ENCODE measurements at regions not wholly inside any gene's neighbourhood (a gene's known extent, or its start where the extent isn't known, plus 50 kb on each side); places are given as distances from the start of the nearest gene placed in this dataset.

GRCh38 chr6:4470698-4471210, 305.4 kb upstream of the CDYL start:
- Histone ChIP-seq H3K4me3 (no peak overlapping the region), H3K4me1 (no peaks in the 10 kb centered on the region), H3K27me3 (replicated peaks in 1 of 7) (no peaks in the 10 kb centered on the region), H3K27ac (no peak overlapping the region), H3K36me3 (no peaks in the 10 kb centered on the region), H3K9me3 (peaks cover 0 to 32% (median 27%) of the 10 kb centered on the region in 8 donors)
- TF ChIP-seq POLR2AphosphoS5 (IDR thresholded peaks at IDR 0.05) (no peak), POLR2A (IDR thresholded peaks at IDR 0.05) (no peak), CTCF (IDR thresholded peaks at IDR 0.05 in 8 of 11, conservative IDR thresholded peaks at IDR 0.05 in 3 of 11) (no peak)
- DNase-seq: no peak
- WGBS, 5 donors: 70 to 92% (median 89%) methylated on average over 7 of the region's 7 CpGs
- intact Hi-C loops (cut with DNase I; ENCODE audit: low total_unique reads): no loop called here

GRCh38 chr6:4466769-4467480, 309.3 kb upstream of the CDYL start:
- Histone ChIP-seq H3K27me3 (replicated peaks in 1 of 7) (no peaks in the 10 kb centered on the region), H3K9me3 (peaks cover 0 to 22% (median 21%) of the 10 kb centered on the region in 8 donors), H3K27ac (no peak overlapping the region), H3K4me3 (no peak overlapping the region), H3K36me3 (no peaks in the 10 kb centered on the region), H3K4me1 (no peaks in the 10 kb centered on the region)
- 77 to 83% (median 81%) methylated on average over 9 of the region's 9 CpGs for WGBS, 5 donors
- no peak for DNase-seq
- no peak for TF ChIP-seq POLR2AphosphoS5 (IDR thresholded peaks at IDR 0.05)
- TF ChIP-seq POLR2A (IDR thresholded peaks at IDR 0.05): no peak
- no peak for TF ChIP-seq CTCF (IDR thresholded peaks at IDR 0.05 in 8 of 11, conservative IDR thresholded peaks at IDR 0.05 in 3 of 11)
- intact Hi-C loops (cut with DNase I; ENCODE audit: low total_unique reads): no loop called here

- WGBS, 5 donors: 29 to 35% (median 33%) methylated on average over 7 of the region's 7 CpGs
- peaks cover 0 to 1% (median 0%) of the 10 kb centered on the region in 6 donors for H3K4me1 ChIP-seq
- no peak overlapping the region for H3K27ac ChIP-seq
- H3K9me3 ChIP-seq: peaks cover 0 to 15% (median 14%) of the 10 kb centered on the region in 8 donors
- H3K4me3 ChIP-seq: no peak overlapping the region
- H3K36me3 ChIP-seq: no peaks in the 10 kb centered on the region
- intact Hi-C loops (cut with DNase I; ENCODE audit: low total_unique reads): no loop called here
- DNase-seq: no peak
- TF ChIP-seq POLR2AphosphoS5 (IDR thresholded peaks at IDR 0.05) (no peak), CTCF (IDR thresholded peaks at IDR 0.05 in 8 of 11, conservative IDR thresholded peaks at IDR 0.05 in 3 of 11) (no peak), POLR2A (IDR thresholded peaks at IDR 0.05) (no peak)
- H3K27me3 ChIP-seq (replicated peaks in 1 of 7): no peaks in the 10 kb centered on the region
These were observed 309.9 kb upstream of the CDYL start for GRCh38 chr6:4466261-4466660.

- Histone ChIP-seq H3K27me3 (replicated peaks in 1 of 7) (no peaks in the 10 kb centered on the region), H3K36me3 (no peaks in the 10 kb centered on the region), H3K4me3 (no peak overlapping the region), H3K27ac (no peak overlapping the region), H3K9me3 (no peaks in the 10 kb centered on the region), H3K4me1 (peaks cover 0 to 14% (median 0%) of the 10 kb centered on the region in 6 donors)
- WGBS, 5 donors: 86 to 97% (median 96%) methylated on average over 2 of the region's 2 CpGs
- intact Hi-C loops (cut with DNase I; ENCODE audit: low total_unique reads): no loop called here
- no peak for DNase-seq
- TF ChIP-seq POLR2AphosphoS5 (IDR thresholded peaks at IDR 0.05): no peak
- TF ChIP-seq CTCF (IDR thresholded peaks at IDR 0.05 in 8 of 11, conservative IDR thresholded peaks at IDR 0.05 in 3 of 11): no peak
- TF ChIP-seq POLR2A (IDR thresholded peaks at IDR 0.05): no peak
These were observed 311.6 kb upstream of the CDYL start for GRCh38 chr6:4464638-4465037.

All from spleen (tissue), 11 donors.